ENCODE measurements at regions not wholly inside any gene's neighbourhood (a gene's known extent, or its start where the extent isn't known, plus 50 kb on each side); places are given as distances from the start of the nearest gene placed in this dataset.

- H3K27ac ChIP-seq = no peak overlapping the region
- H3K4me3 ChIP-seq = no peak overlapping the region
- H3K36me3 ChIP-seq = no peaks in the 10 kb centered on the region
- no peaks in the 10 kb centered on the region for H3K4me1 ChIP-seq
- ATAC-seq = no peak
- no peaks in the 10 kb centered on the region for H3K27me3 ChIP-seq
- in situ Hi-C loops (cut with MboI; ENCODE audit: low sequenced_read_pairs in 4 of 4) (no loop called here), intact Hi-C loops (cut with DNase I; ENCODE audit: low total_unique reads) (no loop called here)
- TF ChIP-seq CTCF (IDR thresholded peaks at IDR 0.05 in 4 of 5, conservative IDR thresholded peaks at IDR 0.05 in 1 of 5) = no peak
- no peak for TF ChIP-seq POLR2A (IDR thresholded peaks at IDR 0.05)
- H3K9me3 ChIP-seq = no peaks in the 10 kb centered on the region
- no peak for DNase-seq
Observed at GRCh38 chr10:36764823-36765222, 360.6 kb upstream of the ANKRD30A start.

DNA sequence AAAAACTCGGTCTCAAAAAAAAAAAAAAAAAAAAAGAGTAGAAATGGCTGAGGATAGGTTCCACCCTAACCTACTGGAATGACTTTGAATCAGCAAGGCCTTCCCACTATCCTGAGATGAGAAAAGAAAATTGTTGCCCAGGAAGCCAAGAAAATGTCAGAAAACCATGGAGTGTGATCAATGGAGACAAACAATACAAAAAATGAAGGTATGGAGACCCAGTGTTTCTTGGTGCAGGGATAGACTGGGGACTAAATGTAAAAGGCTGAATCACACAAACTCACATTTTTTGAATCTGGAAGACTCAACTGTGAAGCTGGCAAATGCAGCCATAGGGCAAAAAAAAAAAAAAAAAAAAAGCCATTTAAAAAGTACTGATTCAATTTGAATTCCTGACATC lies 364.3 kb upstream of the ANKRD30A start:
- H3K9me3 ChIP-seq = no peaks in the 10 kb centered on the region
- no peaks in the 10 kb centered on the region for H3K36me3 ChIP-seq
- in situ Hi-C loops (cut with MboI; ENCODE audit: low sequenced_read_pairs in 4 of 4) (no loop called here), intact Hi-C loops (cut with DNase I; ENCODE audit: low total_unique reads) (no loop called here)
- H3K4me3 ChIP-seq = no peak overlapping the region
- DNase-seq = no peak
- H3K27ac ChIP-seq = no peak overlapping the region
- TF ChIP-seq CTCF (IDR thresholded peaks at IDR 0.05 in 4 of 5, conservative IDR thresholded peaks at IDR 0.05 in 1 of 5) = no peak
- TF ChIP-seq POLR2A (IDR thresholded peaks at IDR 0.05) = no peak
- no peaks in the 10 kb centered on the region for H3K4me1 ChIP-seq
- no peak for ATAC-seq
- H3K27me3 ChIP-seq = no peaks in the 10 kb centered on the region

DNA sequence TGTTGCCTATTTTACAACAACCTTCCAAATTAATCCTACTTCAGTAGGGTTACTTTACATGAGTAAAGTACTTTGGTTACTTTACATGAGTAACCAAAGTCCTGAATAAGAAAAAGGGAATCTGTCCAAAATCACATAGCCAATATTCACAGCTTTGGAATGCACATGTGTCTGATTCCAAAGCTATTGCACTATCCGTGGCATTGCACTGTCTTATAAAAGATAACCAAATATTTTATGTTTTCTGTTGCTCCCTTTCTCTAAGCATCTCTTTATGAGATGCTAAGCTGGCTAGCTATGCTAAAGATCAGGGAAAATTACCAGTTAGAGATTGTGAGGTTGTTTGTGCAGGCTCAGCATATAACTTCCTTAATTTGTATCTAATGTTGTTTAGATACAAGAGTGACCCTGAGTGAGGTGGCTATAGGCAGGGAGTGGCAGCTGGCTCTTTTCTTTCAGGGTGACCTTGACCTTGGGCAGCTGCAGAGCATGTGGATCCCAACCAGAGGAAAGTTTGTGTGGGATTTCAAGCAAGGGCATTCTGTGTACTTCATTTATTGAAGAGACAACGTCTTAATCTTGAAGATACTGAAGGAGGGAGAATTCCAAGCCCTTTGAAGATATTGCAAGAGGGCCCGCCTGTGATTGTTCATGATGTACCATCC lies 366.1 kb upstream of the ANKRD30A start:
- in situ Hi-C loops (cut with MboI; ENCODE audit: low sequenced_read_pairs in 4 of 4) (no loop called here), intact Hi-C loops (cut with DNase I; ENCODE audit: low total_unique reads) (no loop called here)
- ATAC-seq = no peak

DNA sequence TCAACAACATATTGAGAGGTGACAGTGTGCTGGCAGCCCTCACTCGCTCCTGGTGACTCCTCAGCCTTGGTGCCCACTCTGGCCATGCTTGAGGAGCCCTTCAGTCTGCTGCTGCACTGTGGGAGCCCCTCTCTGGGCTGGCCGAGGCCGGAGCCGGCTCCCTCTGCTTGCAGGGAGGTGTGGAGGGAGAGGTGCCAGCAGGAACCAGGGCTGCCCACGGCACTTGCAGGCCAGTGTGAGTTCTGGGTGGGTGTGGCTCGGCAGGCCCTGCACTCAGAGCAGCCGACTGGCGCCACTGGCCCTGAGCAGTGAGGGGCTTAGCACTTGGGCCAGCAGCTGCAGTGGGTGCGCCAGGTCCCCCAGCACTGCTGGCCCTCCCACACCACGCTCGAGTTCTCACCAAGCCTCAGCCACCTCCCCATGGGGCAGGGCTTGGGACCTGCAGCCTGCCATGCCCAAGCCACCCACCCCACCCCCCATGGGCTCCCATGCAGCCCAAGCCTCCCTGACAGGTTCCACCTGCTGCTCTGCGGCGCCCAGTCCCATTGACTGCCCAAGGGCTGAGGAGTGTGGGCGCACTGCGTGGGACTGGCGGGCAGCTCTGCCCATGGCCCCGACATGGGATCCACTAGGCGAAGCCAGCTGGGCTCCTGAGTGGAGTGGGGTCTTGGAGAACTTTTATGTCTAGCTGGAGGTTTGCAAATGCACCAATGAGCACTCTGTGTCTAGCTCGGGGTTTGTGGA lies 377.1 kb upstream of the ANKRD30A start:
- H3K4me3 ChIP-seq = no peak overlapping the region
- H3K9me3 ChIP-seq = no peaks in the 10 kb centered on the region
- no peak for TF ChIP-seq CTCF (IDR thresholded peaks at IDR 0.05 in 4 of 5, conservative IDR thresholded peaks at IDR 0.05 in 1 of 5)
- no peak for TF ChIP-seq POLR2A (IDR thresholded peaks at IDR 0.05)
- no peaks in the 10 kb centered on the region for H3K36me3 ChIP-seq
- H3K27ac ChIP-seq = no peak overlapping the region
- no peak for DNase-seq
- intact Hi-C loops (cut with DNase I; ENCODE audit: low total_unique reads) (no loop called here), in situ Hi-C loops (cut with MboI; ENCODE audit: low sequenced_read_pairs in 4 of 4) (no loop called here)
- no peaks in the 10 kb centered on the region for H3K27me3 ChIP-seq
- no peak for ATAC-seq
- H3K4me1 ChIP-seq = no peaks in the 10 kb centered on the region

More for the DNA sequence above, 366.1 kb upstream of the ANKRD30A start:
- Histone ChIP-seq H3K4me1 (no peaks in the 10 kb centered on the region), H3K27ac (no peak overlapping the region), H3K9me3 (no peaks in the 10 kb centered on the region), H3K27me3 (no peaks in the 10 kb centered on the region), H3K36me3 (no peaks in the 10 kb centered on the region), H3K4me3 (no peak overlapping the region)
- no peak for TF ChIP-seq POLR2A (IDR thresholded peaks at IDR 0.05)
- no peak for TF ChIP-seq CTCF (IDR thresholded peaks at IDR 0.05 in 4 of 5, conservative IDR thresholded peaks at IDR 0.05 in 1 of 5)
- DNase-seq = no peak

Data from gastrocnemius medialis (tissue), 4 donors.